OCI-LY1 (cell line): ENCODE measurements at regions not wholly inside any gene's neighbourhood (a gene's known extent, or its start where the extent isn't known, plus 50 kb on each side); places are given as distances from the start of the nearest gene placed in this dataset.

Source experiments
- CTCF ChIP-seq: fragments of 200-600 bp; sonication (generic), shearing (Covaris generic); IDR thresholded peaks from 2 replicates; pipeline ENCODE4 v1.5.1; 2017; ENCODE audit warnings: mild to moderate bottlenecking, antibody characterized with exemption, low read length, moderate library complexity, mixed read lengths
- EZH2 ChIP-seq: fragments of 200-600 bp; sonication (generic), shearing (Covaris generic); IDR thresholded peaks from 2 replicates; pipeline ENCODE4 v1.8.0; 2017; ENCODE audit warnings: borderline replicate concordance, mixed run types, mild to moderate bottlenecking, antibody characterized with exemption, low read length, moderate library complexity, mixed read lengths

GRCh38 chr6:10174761-10175160 lies 240.1 kb downstream of the TFAP2A start:
- no peak for TF ChIP-seq CTCF
- no peak for TF ChIP-seq EZH2
